Liver (tissue), 8 donors: ENCODE measurements at regions not wholly inside any gene's neighbourhood (a gene's known extent, or its start where the extent isn't known, plus 50 kb on each side); places are given as distances from the start of the nearest gene placed in this dataset.

Source experiments
- DNase-seq: peaks from one replicate; pipeline ENCODE4 v3.0.0-alpha.2; 2017; ENCODE audit warnings: low spot score
- H3K27ac ChIP-seq, 2 donors: one replicate each; pipeline ENCODE4 v1.7.0; 2013; ENCODE audit warnings: inconsistent platforms in 2 of 2, low read length in 2 of 2, control low read depth in 1 of 2, low read depth in 1 of 2, mild to moderate bottlenecking in 1 of 2
- H3K27me3 ChIP-seq, 4 donors: one replicate each; pipeline versions ENCODE4 v1.6.1 to v1.7.0; 2013; ENCODE audit warnings: low read length in 3 of 4, inconsistent platforms in 1 of 4, mild to moderate bottlenecking in 1 of 4, moderate library complexity in 1 of 4; ENCODE audit not compliant: control insufficient read depth in 4 of 4, insufficient read depth in 4 of 4
- H3K36me3 ChIP-seq, 4 donors: one replicate each; pipeline versions ENCODE4 v1.6.1 to v1.7.0; 2013; ENCODE audit warnings: low read length in 3 of 4, mild to moderate bottlenecking in 3 of 4, low read depth in 1 of 4, moderate library complexity in 1 of 4; ENCODE audit not compliant: control insufficient read depth in 4 of 4, insufficient read depth in 3 of 4
- H3K4me1 ChIP-seq, 4 donors: one replicate each; pipeline versions ENCODE4 v1.6.1 to v1.7.0; 2013; ENCODE audit warnings: low read length in 3 of 4, mild to moderate bottlenecking in 3 of 4, moderate library complexity in 1 of 4; ENCODE audit not compliant: control insufficient read depth in 4 of 4, insufficient read depth in 4 of 4
- H3K4me3 ChIP-seq, 3 donors: one replicate each; pipeline versions ENCODE4 v1.6.1 to v1.7.0; 2013; ENCODE audit warnings: low read length in 3 of 3, control low read depth in 1 of 3, low read depth in 1 of 3, mild to moderate bottlenecking in 1 of 3
- H3K9ac ChIP-seq, 2 donors: one replicate each; pipeline ENCODE4 v1.7.0; 2013; ENCODE audit warnings: low read length in 2 of 2, mild to moderate bottlenecking in 2 of 2, moderate library complexity in 2 of 2, control low read depth in 1 of 2, low read depth in 1 of 2
- H3K9me3 ChIP-seq, 4 donors: one replicate each; pipeline versions ENCODE4 v1.6.1 to v1.7.0; 2013; ENCODE audit warnings: low read length in 3 of 4; ENCODE audit not compliant: control insufficient read depth in 4 of 4
- EGR1 ChIP-seq, 2 donors: IDR thresholded peaks; 2 replicates each; pipeline ENCODE4 v1.6.1; 2016 to 2018; ENCODE audit warnings: antibody characterized with exemption in 2 of 2, low read depth in 2 of 2
- FOXA1 ChIP-seq: IDR thresholded peaks from 2 replicates; pipeline ENCODE4 v1.6.1; 2016; ENCODE audit warnings: antibody characterized with exemption
- FOXA2 ChIP-seq: IDR thresholded peaks from 2 replicates; pipeline ENCODE4 v1.6.1; 2016; ENCODE audit warnings: antibody characterized with exemption
- GABPA ChIP-seq, 2 donors: IDR thresholded peaks in 1 of 2; conservative IDR thresholded peaks in 1 of 2; 2 replicates each; pipeline ENCODE4 v1.6.1; 2016; ENCODE audit warnings: antibody characterized with exemption in 2 of 2, mild to moderate bottlenecking in 1 of 2, moderate library complexity in 1 of 2
- HNF4A ChIP-seq, 2 donors: conservative IDR thresholded peaks; 2 replicates each; pipeline ENCODE4 v1.6.1; 2016; ENCODE audit warnings: antibody characterized with exemption in 2 of 2, mild to moderate bottlenecking in 2 of 2
- HNF4G ChIP-seq: IDR thresholded peaks from 2 replicates; pipeline ENCODE4 v1.6.1; 2016; ENCODE audit warnings: antibody characterized with exemption
- JUND ChIP-seq, 2 donors: IDR thresholded peaks; 2 replicates each; pipeline ENCODE4 v1.6.1; 2016; ENCODE audit warnings: antibody characterized with exemption in 2 of 2
- NR2F2 ChIP-seq: IDR thresholded peaks from 2 replicates; pipeline ENCODE4 v1.6.1; 2016; ENCODE audit warnings: antibody characterized with exemption
- RAD21 ChIP-seq, 2 donors: IDR thresholded peaks; 2 replicates each; pipeline ENCODE4 v1.6.1; 2016; ENCODE audit warnings: antibody characterized with exemption in 2 of 2, mild to moderate bottlenecking in 2 of 2
- RXRA ChIP-seq, 2 donors: IDR thresholded peaks; 2 replicates each; pipeline ENCODE4 v1.6.1; 2017 to 2018; ENCODE audit warnings: antibody characterized with exemption in 2 of 2, mild to moderate bottlenecking in 1 of 2
- SP1 ChIP-seq: IDR thresholded peaks from 2 replicates; pipeline ENCODE4 v1.6.1; 2018; ENCODE audit warnings: antibody characterized with exemption, mild to moderate bottlenecking
- TAF1 ChIP-seq: conservative IDR thresholded peaks from 2 replicates; pipeline ENCODE4 v1.6.1; 2016; ENCODE audit warnings: antibody characterized with exemption, mild to moderate bottlenecking
- YY1 ChIP-seq: IDR thresholded peaks from 2 replicates; pipeline ENCODE4 v1.6.1; 2016; ENCODE audit warnings: antibody characterized with exemption, mild to moderate bottlenecking
- WGBS: extraction: QIAGEN DNeasy Blood & Tissue Kit; methylation state at CpG from one replicate; pipeline ENCODE4 v1.1.7; 2013; 5-methylcytosine and 5-hydroxymethylcytosine counted together
- TF ChIP-seq, protein P1 (sequence below): IDR thresholded peaks from 2 replicates; pipeline ENCODE4 v1.6.1; 2016; ENCODE audit warnings: antibody characterized with exemption
- TF ChIP-seq, protein P2 (sequence below): IDR thresholded peaks from 2 replicates; pipeline ENCODE4 v1.6.1; 2016; ENCODE audit warnings: antibody characterized with exemption, mild to moderate bottlenecking
- TF ChIP-seq, protein P3 (sequence below): IDR thresholded peaks from 2 replicates; pipeline ENCODE4 v1.6.1; 2016; ENCODE audit warnings: antibody characterized with exemption
- TF ChIP-seq, protein P4 (sequence below): IDR thresholded peaks from 2 replicates; pipeline ENCODE4 v1.6.1; 2016; ENCODE audit warnings: antibody characterized with exemption
- TF ChIP-seq, protein P5 (sequence below): fragments of 150-350 bp; IDR thresholded peaks from 2 replicates; pipeline ENCODE4 v1.5.1; 2017; ENCODE audit warnings: improper control_type of control experiment, low read depth, low read length; ENCODE audit not compliant: missing input control
- donor health status: healthy.
- donor health status: healthy.
- donor health status: healthy.
- donor health status: healthy.
- donor health status: healthy.

DNA sequence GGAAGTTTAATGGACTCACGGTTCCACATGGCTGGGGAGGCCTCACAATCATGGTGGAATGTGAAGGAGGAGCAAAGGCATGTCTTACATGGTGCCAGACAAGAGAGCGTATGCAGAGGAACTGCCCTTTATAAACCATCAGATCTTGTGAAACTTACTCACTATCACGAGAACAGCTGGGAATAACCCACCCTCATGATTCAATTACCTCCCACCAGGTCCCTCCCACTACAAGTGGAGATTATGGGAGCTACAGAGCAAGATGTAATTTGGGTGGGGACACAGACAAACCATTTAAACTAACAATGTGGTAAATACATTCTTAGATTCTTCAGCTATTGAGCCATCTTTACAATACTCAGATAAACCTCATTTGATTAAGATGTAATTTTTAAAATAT is 176.1 kb downstream of the SH3BP4 start:
- Histone ChIP-seq H3K4me1 (no peaks in the 10 kb centered on the region), H3K9me3 (no peaks in the 10 kb centered on the region), H3K36me3 (no peaks in the 10 kb centered on the region), H3K4me3 (no peak overlapping the region), H3K27ac (no peak overlapping the region), H3K27me3 (no peaks in the 10 kb centered on the region), H3K9ac (no peak overlapping the region)
- WGBS = 96% methylated on average over 3 of the region's 3 CpGs
- TF ChIP-seq HNF4A (conservative IDR thresholded peaks at IDR 0.05) = no peak
- no peak for TF ChIP-seq HNF4G
- TF ChIP-seq RAD21 (IDR thresholded peaks at IDR 0.05) = no peak
- TF ChIP-seq RXRA (IDR thresholded peaks at IDR 0.05) = no peak
- TF ChIP-seq, protein P1, sequence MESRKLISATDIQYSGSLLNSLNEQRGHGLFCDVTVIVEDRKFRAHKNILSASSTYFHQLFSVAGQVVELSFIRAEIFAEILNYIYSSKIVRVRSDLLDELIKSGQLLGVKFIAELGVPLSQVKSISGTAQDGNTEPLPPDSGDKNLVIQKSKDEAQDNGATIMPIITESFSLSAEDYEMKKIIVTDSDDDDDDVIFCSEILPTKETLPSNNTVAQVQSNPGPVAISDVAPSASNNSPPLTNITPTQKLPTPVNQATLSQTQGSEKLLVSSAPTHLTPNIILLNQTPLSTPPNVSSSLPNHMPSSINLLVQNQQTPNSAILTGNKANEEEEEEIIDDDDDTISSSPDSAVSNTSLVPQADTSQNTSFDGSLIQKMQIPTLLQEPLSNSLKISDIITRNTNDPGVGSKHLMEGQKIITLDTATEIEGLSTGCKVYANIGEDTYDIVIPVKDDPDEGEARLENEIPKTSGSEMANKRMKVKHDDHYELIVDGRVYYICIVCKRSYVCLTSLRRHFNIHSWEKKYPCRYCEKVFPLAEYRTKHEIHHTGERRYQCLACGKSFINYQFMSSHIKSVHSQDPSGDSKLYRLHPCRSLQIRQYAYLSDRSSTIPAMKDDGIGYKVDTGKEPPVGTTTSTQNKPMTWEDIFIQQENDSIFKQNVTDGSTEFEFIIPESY = no peak
- TF ChIP-seq TAF1 = no peak
- no peak for TF ChIP-seq FOXA1
- DNase-seq = no peak

DNA sequence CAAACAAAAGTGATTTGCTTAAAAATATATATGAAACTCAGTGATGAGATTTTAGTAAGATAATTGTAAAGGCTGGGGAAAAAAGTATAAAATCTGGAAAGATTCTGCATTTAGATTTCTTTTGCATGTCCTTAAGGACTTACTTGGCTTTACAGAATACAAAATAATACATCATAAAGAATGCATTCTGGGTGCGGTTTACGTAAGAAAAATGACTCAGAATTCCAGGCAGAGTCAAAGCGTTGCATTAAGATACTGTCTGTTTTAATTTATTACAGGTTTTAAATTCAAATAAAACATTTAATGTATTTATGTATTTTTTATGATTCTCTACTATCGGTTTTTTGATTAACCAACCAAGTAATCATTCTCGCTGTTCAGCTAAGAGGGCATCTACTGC is 178.0 kb downstream of the SH3BP4 start:
- H3K27me3 ChIP-seq = no peaks in the 10 kb centered on the region
- no peaks in the 10 kb centered on the region for H3K36me3 ChIP-seq
- WGBS = 71% methylated on average over 5 of the region's 5 CpGs

More for the DNA sequence above, 178.0 kb downstream of the SH3BP4 start:
- TF ChIP-seq, protein P2, sequence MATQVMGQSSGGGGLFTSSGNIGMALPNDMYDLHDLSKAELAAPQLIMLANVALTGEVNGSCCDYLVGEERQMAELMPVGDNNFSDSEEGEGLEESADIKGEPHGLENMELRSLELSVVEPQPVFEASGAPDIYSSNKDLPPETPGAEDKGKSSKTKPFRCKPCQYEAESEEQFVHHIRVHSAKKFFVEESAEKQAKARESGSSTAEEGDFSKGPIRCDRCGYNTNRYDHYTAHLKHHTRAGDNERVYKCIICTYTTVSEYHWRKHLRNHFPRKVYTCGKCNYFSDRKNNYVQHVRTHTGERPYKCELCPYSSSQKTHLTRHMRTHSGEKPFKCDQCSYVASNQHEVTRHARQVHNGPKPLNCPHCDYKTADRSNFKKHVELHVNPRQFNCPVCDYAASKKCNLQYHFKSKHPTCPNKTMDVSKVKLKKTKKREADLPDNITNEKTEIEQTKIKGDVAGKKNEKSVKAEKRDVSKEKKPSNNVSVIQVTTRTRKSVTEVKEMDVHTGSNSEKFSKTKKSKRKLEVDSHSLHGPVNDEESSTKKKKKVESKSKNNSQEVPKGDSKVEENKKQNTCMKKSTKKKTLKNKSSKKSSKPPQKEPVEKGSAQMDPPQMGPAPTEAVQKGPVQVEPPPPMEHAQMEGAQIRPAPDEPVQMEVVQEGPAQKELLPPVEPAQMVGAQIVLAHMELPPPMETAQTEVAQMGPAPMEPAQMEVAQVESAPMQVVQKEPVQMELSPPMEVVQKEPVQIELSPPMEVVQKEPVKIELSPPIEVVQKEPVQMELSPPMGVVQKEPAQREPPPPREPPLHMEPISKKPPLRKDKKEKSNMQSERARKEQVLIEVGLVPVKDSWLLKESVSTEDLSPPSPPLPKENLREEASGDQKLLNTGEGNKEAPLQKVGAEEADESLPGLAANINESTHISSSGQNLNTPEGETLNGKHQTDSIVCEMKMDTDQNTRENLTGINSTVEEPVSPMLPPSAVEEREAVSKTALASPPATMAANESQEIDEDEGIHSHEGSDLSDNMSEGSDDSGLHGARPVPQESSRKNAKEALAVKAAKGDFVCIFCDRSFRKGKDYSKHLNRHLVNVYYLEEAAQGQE = no peak
- TF ChIP-seq, protein P1 = no peak
- TF ChIP-seq TAF1 = no peak
- TF ChIP-seq JUND (IDR thresholded peaks at IDR 0.05) = no peak
- no peak for TF ChIP-seq SP1
- TF ChIP-seq NR2F2 = no peak
- no peak for TF ChIP-seq RAD21 (IDR thresholded peaks at IDR 0.05)
- no peak for TF ChIP-seq RXRA (IDR thresholded peaks at IDR 0.05)
- TF ChIP-seq HNF4A (conservative IDR thresholded peaks at IDR 0.05) = no peak
- TF ChIP-seq FOXA1 = no peak
- TF ChIP-seq, protein P3, sequence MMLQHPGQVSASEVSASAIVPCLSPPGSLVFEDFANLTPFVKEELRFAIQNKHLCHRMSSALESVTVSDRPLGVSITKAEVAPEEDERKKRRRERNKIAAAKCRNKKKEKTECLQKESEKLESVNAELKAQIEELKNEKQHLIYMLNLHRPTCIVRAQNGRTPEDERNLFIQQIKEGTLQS = no peak
- TF ChIP-seq EGR1 (IDR thresholded peaks at IDR 0.05; ENCODE audit: low read depth in 2 of 2) = no peak
- no peak for TF ChIP-seq GABPA (IDR thresholded peaks at IDR 0.05 in 1 of 2, conservative IDR thresholded peaks at IDR 0.05 in 1 of 2)
- TF ChIP-seq YY1 = no peak
- TF ChIP-seq, protein P4, sequence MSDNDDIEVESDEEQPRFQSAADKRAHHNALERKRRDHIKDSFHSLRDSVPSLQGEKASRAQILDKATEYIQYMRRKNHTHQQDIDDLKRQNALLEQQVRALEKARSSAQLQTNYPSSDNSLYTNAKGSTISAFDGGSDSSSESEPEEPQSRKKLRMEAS = no peak
- no peak for TF ChIP-seq FOXA2
- TF ChIP-seq, protein P5, sequence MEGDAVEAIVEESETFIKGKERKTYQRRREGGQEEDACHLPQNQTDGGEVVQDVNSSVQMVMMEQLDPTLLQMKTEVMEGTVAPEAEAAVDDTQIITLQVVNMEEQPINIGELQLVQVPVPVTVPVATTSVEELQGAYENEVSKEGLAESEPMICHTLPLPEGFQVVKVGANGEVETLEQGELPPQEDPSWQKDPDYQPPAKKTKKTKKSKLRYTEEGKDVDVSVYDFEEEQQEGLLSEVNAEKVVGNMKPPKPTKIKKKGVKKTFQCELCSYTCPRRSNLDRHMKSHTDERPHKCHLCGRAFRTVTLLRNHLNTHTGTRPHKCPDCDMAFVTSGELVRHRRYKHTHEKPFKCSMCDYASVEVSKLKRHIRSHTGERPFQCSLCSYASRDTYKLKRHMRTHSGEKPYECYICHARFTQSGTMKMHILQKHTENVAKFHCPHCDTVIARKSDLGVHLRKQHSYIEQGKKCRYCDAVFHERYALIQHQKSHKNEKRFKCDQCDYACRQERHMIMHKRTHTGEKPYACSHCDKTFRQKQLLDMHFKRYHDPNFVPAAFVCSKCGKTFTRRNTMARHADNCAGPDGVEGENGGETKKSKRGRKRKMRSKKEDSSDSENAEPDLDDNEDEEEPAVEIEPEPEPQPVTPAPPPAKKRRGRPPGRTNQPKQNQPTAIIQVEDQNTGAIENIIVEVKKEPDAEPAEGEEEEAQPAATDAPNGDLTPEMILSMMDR = no peak
- H3K27ac ChIP-seq = no peak overlapping the region
- H3K4me3 ChIP-seq = no peak overlapping the region
- H3K9me3 ChIP-seq = no peaks in the 10 kb centered on the region
- no peaks in the 10 kb centered on the region for H3K4me1 ChIP-seq
- DNase-seq = no peak
- H3K9ac ChIP-seq = no peak overlapping the region
